A673 (cell line): ENCODE measurements at regions not wholly inside any gene's neighbourhood (a gene's known extent, or its start where the extent isn't known, plus 50 kb on each side); places are given as distances from the start of the nearest gene placed in this dataset.

Source experiments
- EZH2 ChIP-seq: fragments of 200-600 bp; sonication (generic); IDR thresholded peaks from 2 replicates; pipeline ENCODE4 v1.6.1; 2017; ENCODE audit warnings: borderline replicate concordance, low read depth, mild to moderate bottlenecking, mixed read lengths, antibody characterized with exemption, low read length; ENCODE audit not compliant: poor library complexity, severe bottlenecking
- TF ChIP-seq, protein P1 (sequence below): fragments of 300-800, 200-600 bp; sonication (generic); conservative IDR thresholded peaks from 2 replicates; pipeline ENCODE4 v1.5.1; 2017; ENCODE audit warnings: low read depth, mild to moderate bottlenecking, antibody characterized with exemption, low read length, moderate library complexity, mixed read lengths

DNA sequence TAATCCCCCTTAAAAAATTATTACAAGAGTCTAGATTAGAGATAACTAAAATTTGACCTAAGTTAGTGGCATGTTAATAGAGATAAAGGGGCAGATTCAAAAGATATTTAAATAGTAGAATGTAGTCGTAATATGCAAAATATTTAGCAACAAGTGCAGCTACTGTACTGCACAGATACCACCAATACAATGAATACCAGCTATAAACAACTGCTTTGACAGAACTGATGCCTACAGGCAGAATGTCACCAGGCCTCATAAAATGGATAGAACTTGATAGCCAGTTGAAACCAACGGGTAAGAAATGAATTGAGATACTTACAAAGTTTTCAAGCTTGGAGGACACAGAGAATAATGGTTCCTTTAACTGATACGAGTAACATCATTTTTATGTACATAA is 249.3 kb upstream of the VEPH1 start:
- TF ChIP-seq, protein P1, sequence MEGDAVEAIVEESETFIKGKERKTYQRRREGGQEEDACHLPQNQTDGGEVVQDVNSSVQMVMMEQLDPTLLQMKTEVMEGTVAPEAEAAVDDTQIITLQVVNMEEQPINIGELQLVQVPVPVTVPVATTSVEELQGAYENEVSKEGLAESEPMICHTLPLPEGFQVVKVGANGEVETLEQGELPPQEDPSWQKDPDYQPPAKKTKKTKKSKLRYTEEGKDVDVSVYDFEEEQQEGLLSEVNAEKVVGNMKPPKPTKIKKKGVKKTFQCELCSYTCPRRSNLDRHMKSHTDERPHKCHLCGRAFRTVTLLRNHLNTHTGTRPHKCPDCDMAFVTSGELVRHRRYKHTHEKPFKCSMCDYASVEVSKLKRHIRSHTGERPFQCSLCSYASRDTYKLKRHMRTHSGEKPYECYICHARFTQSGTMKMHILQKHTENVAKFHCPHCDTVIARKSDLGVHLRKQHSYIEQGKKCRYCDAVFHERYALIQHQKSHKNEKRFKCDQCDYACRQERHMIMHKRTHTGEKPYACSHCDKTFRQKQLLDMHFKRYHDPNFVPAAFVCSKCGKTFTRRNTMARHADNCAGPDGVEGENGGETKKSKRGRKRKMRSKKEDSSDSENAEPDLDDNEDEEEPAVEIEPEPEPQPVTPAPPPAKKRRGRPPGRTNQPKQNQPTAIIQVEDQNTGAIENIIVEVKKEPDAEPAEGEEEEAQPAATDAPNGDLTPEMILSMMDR: no peak
- no peak for TF ChIP-seq EZH2
